ENCODE measurements at regions not wholly inside any gene's neighbourhood (a gene's known extent, or its start where the extent isn't known, plus 50 kb on each side); places are given as distances from the start of the nearest gene placed in this dataset.

DNA sequence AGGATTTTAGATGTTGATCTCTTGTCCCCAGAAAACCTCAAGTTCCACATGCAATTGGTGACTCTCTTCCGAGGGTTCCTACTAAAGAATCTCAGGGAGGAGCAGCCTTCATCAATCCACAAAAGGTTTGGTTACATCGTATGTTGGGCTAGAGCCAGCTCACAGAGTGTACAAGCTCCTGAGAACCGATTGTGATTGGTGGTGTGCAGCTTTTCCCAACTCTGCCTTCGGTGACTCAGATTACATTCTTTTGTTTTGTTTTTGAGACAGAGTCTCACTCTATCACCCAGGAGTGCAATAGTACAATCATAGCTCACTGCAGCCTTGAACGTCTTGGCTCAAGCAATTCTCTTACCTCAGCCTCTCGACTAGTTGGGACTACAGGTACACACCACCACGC, 172.4 kb downstream of the PMP22 start:
- Mint-ChIP-seq H3K4me3 (no peak overlapping the region), H3K9me3 (no peaks in the 10 kb centered on the region), H3K27ac (no peak overlapping the region), H3K36me3 (ENCODE audit: low read depth) (no peaks in the 10 kb centered on the region), H3K27me3 (peaks cover 10% of the 10 kb centered on the region), H3K4me1 (ENCODE audit: low read depth) (no peaks in the 10 kb centered on the region)
- DNase-seq: no peak

GRCh38 chr17:15092261-15092660, 172.9 kb downstream of the PMP22 start:
- no peaks in the 10 kb centered on the region for H3K4me1 Mint-ChIP-seq (ENCODE audit: low read depth)
- H3K27me3 Mint-ChIP-seq: peaks cover 10% of the 10 kb centered on the region
- H3K27ac Mint-ChIP-seq: no peak overlapping the region
- H3K36me3 Mint-ChIP-seq (ENCODE audit: low read depth): no peaks in the 10 kb centered on the region
- no peaks in the 10 kb centered on the region for H3K9me3 Mint-ChIP-seq
- H3K4me3 Mint-ChIP-seq: no peak overlapping the region
- no peak for DNase-seq

GRCh38 chr17:15091825-15092224, 173.3 kb downstream of the PMP22 start:
- Mint-ChIP-seq H3K4me3 (no peak overlapping the region), H3K27me3 (peaks cover 10% of the 10 kb centered on the region), H3K36me3 (ENCODE audit: low read depth) (no peaks in the 10 kb centered on the region), H3K9me3 (no peaks in the 10 kb centered on the region), H3K27ac (no peak overlapping the region), H3K4me1 (ENCODE audit: low read depth) (no peaks in the 10 kb centered on the region)
- no peak for DNase-seq

DNA sequence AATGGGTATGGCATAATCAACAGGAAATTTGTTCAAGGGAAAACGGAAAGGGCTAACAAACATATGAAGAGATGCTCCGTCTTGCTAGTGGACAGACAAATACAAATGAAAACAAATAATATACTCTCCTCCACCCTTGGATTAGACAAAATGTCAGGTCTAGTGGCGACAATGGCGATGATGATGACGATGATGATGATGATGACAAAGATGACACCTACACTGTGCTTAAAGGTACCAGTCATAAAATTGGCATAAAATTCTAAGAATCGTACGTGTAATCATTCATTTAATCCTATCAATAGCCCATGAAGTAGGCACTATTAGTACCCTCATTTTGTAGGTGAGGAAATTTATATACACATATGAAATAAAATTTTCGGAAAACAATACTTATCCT, 174.6 kb downstream of the PMP22 start:
- Mint-ChIP-seq H3K4me1 (ENCODE audit: low read depth) (no peaks in the 10 kb centered on the region), H3K4me3 (no peak overlapping the region), H3K9me3 (no peaks in the 10 kb centered on the region), H3K36me3 (ENCODE audit: low read depth) (no peaks in the 10 kb centered on the region), H3K27me3 (peaks cover 19% of the 10 kb centered on the region), H3K27ac (no peak overlapping the region)
- no peak for DNase-seq

- peaks cover 34% of the 10 kb centered on the region for H3K27me3 Mint-ChIP-seq
- no peaks in the 10 kb centered on the region for H3K9me3 Mint-ChIP-seq
- no peak overlapping the region for H3K27ac Mint-ChIP-seq
- no peak overlapping the region for H3K4me3 Mint-ChIP-seq
- H3K36me3 Mint-ChIP-seq (ENCODE audit: low read depth): no peaks in the 10 kb centered on the region
- no peak for DNase-seq
- no peaks in the 10 kb centered on the region for H3K4me1 Mint-ChIP-seq (ENCODE audit: low read depth)
Measured at GRCh38 chr17:15087946-15088345, 177.2 kb downstream of the PMP22 start.

DNA sequence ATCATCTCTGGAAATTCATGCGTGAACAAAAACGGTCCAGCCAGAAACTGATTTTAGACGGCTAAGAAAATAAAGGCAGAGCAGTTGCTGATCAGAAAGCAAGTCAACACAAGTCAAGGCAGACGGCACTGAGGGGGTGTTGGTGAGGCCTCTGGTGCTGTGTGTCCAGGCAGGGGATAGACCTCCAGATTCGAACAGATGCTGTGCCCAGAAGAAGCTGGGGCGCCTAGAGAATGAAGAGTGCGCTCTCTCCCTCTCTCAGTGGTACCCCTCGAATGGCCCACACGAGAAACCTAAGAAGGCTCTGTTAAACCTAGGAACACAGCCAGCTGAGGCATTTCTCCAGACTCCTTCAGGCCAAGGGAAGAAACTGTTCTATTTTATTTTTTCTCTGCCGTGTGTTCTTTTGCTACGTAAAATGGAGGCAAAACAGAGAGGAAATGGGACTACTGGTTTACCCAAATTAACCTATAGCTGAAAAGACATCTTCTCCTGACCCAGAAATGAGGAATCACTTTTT, 178.3 kb downstream of the PMP22 start:
- Mint-ChIP-seq H3K4me3 (no peak overlapping the region), H3K27me3 (peaks cover 35% of the 10 kb centered on the region), H3K27ac (no peak overlapping the region), H3K9me3 (no peaks in the 10 kb centered on the region), H3K4me1 (ENCODE audit: low read depth) (no peaks in the 10 kb centered on the region), H3K36me3 (ENCODE audit: low read depth) (no peaks in the 10 kb centered on the region)
- no peak for DNase-seq

- H3K4me1 Mint-ChIP-seq (ENCODE audit: low read depth): no peaks in the 10 kb centered on the region
- H3K4me3 Mint-ChIP-seq: no peak overlapping the region
- H3K27ac Mint-ChIP-seq: no peak overlapping the region
- peaks cover 38% of the 10 kb centered on the region for H3K27me3 Mint-ChIP-seq
- no peaks in the 10 kb centered on the region for H3K9me3 Mint-ChIP-seq
- no peak for DNase-seq
- no peaks in the 10 kb centered on the region for H3K36me3 Mint-ChIP-seq (ENCODE audit: low read depth)
Measured at GRCh38 chr17:15085890-15086677, 179.0 kb downstream of the PMP22 start.

- H3K36me3 Mint-ChIP-seq (ENCODE audit: low read depth): no peaks in the 10 kb centered on the region
- no peaks in the 10 kb centered on the region for H3K4me1 Mint-ChIP-seq (ENCODE audit: low read depth)
- H3K9me3 Mint-ChIP-seq: no peaks in the 10 kb centered on the region
- H3K27me3 Mint-ChIP-seq: peaks cover 31% of the 10 kb centered on the region
- H3K27ac Mint-ChIP-seq: no peak overlapping the region
- H3K4me3 Mint-ChIP-seq: no peak overlapping the region
- DNase-seq: no peak
Measured at GRCh38 chr17:15083225-15083624, 181.9 kb downstream of the PMP22 start.

DNA sequence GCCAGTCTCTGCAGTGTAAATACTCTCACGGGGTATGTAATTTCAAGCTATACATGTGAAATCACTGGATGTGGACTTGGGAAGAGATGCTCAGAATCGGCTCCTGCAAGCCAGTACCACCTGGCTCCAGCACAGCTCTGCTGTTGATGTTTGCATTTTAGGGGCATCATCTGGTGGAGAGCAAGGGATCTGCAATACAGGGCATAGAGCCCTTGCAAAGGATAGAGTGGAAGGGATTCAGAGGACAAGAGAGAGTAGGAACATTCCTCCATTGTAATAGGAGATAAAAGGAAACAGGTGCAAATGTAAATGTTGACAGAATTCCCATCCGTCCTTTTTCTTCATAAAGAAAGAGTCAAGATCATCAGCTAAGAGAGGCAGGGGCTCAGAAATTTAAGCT, 184.1 kb downstream of the PMP22 start:
- no peak for DNase-seq
- H3K27ac Mint-ChIP-seq: no peak overlapping the region
- no peaks in the 10 kb centered on the region for H3K9me3 Mint-ChIP-seq
- peaks cover 25% of the 10 kb centered on the region for H3K27me3 Mint-ChIP-seq
- no peak overlapping the region for H3K4me3 Mint-ChIP-seq
- H3K36me3 Mint-ChIP-seq (ENCODE audit: low read depth): no peaks in the 10 kb centered on the region
- no peaks in the 10 kb centered on the region for H3K4me1 Mint-ChIP-seq (ENCODE audit: low read depth)

- Mint-ChIP-seq H3K27ac (no peak overlapping the region), H3K4me1 (ENCODE audit: low read depth) (no peaks in the 10 kb centered on the region), H3K4me3 (no peak overlapping the region), H3K36me3 (ENCODE audit: low read depth) (no peaks in the 10 kb centered on the region), H3K9me3 (no peaks in the 10 kb centered on the region), H3K27me3 (peaks cover 18% of the 10 kb centered on the region)
- no peak for DNase-seq
Measured at GRCh38 chr17:15078570-15078969, 186.6 kb downstream of the PMP22 start.

- Mint-ChIP-seq H3K36me3 (ENCODE audit: low read depth) (no peaks in the 10 kb centered on the region), H3K4me1 (ENCODE audit: low read depth) (no peaks in the 10 kb centered on the region), H3K27me3 (peaks cover 10% of the 10 kb centered on the region), H3K9me3 (no peaks in the 10 kb centered on the region), H3K4me3 (no peak overlapping the region), H3K27ac (no peak overlapping the region)
- no peak for DNase-seq
Measured at GRCh38 chr17:15076991-15077663, 188.0 kb downstream of the PMP22 start.

DNA sequence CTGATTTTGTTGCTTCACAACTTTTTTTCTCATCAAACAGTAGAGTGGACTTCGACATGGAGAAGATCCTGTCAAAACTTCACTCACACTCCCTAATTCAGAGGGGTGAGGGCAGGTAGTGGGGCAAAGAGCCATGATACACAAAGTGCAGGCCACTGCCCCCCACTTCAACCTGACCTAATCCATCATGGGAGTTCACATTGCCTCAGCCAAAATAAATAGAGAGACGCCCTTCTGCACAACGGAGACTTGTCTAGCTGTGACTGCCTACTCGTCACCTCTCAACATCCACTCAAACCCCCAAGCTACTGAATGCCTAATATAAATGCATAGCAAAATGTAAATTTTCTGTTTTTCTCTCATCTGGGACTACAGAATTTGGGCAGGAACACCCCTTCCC, 213.2 kb downstream of the PMP22 start:
- peaks cover 51% of the 10 kb centered on the region for H3K27me3 Mint-ChIP-seq

DNA sequence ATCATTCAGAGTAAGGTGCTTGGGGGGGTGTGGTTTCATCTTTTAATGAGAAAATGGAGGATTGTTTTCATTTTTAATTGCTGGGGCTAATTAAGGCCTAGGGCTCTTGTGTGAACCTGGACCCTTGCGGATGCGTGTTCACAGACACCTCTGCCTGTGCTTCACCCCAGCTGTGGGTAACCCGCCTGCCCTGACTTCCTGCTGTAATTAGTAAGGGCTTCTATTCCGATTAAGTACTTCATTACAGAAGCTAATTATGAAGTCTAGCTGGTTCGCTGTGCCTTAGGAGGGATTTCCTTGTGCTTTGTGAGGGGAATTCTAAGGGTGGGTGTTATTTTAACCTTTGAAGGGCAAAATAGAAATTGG, 215.3 kb downstream of the PMP22 start:
- Mint-ChIP-seq H3K27me3 (peaks cover 44% of the 10 kb centered on the region), H3K4me3 (no peak overlapping the region), H3K36me3 (ENCODE audit: low read depth) (no peaks in the 10 kb centered on the region), H3K9me3 (peaks cover under 1% of the 10 kb centered on the region), H3K27ac (no peak overlapping the region), H3K4me1 (ENCODE audit: low read depth) (no peaks in the 10 kb centered on the region)
- DNase-seq: no peak

More for the DNA sequence above, 213.2 kb downstream of the PMP22 start:
- Mint-ChIP-seq H3K9me3 (peaks cover 2% of the 10 kb centered on the region), H3K4me3 (no peak overlapping the region), H3K4me1 (ENCODE audit: low read depth) (no peaks in the 10 kb centered on the region), H3K36me3 (ENCODE audit: low read depth) (no peaks in the 10 kb centered on the region), H3K27ac (no peak overlapping the region)
- no peak for DNase-seq

- Mint-ChIP-seq H3K27me3 (peaks cover 43% of the 10 kb centered on the region), H3K4me1 (ENCODE audit: low read depth) (no peaks in the 10 kb centered on the region), H3K4me3 (no peak overlapping the region), H3K27ac (no peak overlapping the region), H3K36me3 (ENCODE audit: low read depth) (no peaks in the 10 kb centered on the region), H3K9me3 (no peaks in the 10 kb centered on the region)
- DNase-seq: no peak
Measured at GRCh38 chr17:15048933-15049794, 216.0 kb downstream of the PMP22 start.
